ENCODE measurements at regions not wholly inside any gene's neighbourhood (a gene's known extent, or its start where the extent isn't known, plus 50 kb on each side); places are given as distances from the start of the nearest gene placed in this dataset.

GRCh38 chr9:119697996-119698395 is 328.8 kb upstream of the BRINP1 start:
- TF ChIP-seq CTCF (IDR thresholded peaks at IDR 0.05) (no peak), POLR2A (IDR thresholded peaks at IDR 0.05) (no peak)

Data from lower leg skin (tissue), 3 donors.